GM12873 (cell line): ENCODE measurements at regions not wholly inside any gene's neighbourhood (a gene's known extent, or its start where the extent isn't known, plus 50 kb on each side); places are given as distances from the start of the nearest gene placed in this dataset.

Source experiments
- TF ChIP-seq, protein P1 (sequence below): IDR thresholded peaks from 2 replicates; pipeline ENCODE4 v1.5.1; 2012; ENCODE audit warnings: low read depth, mild to moderate bottlenecking, moderate library complexity, low read length, control low read depth; ENCODE audit not compliant: insufficient read depth; ENCODE audit errors: missing control alignments

DNA sequence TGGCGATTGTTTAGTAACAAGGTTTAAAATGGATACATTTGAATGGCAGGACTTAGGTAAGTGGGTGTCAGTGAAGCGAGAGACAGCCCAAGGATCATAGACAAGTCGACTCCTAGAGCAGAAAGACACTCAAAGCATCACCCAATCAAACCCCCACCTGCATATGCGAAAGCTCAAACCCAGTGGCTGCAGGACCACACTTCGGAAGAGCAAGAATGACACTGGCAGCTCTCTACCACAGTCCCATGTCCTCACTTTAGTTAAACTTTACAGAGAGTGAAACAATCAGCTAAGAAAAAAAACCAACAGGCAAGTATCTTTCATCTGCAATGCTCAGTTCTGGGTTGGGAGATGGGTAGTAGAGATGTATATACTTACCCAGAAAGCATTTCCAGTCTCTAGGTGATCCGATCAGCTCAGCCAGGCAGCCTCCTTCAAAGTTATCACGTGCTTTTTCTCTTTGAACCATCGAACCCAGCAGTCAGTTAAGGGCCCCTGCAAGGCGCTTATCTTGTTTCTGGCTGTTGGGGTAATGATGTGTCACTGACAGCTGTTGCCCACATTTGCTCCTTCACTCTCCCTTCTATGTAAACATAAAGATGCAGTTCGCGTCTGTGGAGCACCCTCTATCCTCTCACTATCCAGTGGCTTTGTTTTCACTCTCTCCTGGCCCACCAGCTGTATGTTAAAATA is 357.5 kb upstream of the ID2 start:
- TF ChIP-seq, protein P1, sequence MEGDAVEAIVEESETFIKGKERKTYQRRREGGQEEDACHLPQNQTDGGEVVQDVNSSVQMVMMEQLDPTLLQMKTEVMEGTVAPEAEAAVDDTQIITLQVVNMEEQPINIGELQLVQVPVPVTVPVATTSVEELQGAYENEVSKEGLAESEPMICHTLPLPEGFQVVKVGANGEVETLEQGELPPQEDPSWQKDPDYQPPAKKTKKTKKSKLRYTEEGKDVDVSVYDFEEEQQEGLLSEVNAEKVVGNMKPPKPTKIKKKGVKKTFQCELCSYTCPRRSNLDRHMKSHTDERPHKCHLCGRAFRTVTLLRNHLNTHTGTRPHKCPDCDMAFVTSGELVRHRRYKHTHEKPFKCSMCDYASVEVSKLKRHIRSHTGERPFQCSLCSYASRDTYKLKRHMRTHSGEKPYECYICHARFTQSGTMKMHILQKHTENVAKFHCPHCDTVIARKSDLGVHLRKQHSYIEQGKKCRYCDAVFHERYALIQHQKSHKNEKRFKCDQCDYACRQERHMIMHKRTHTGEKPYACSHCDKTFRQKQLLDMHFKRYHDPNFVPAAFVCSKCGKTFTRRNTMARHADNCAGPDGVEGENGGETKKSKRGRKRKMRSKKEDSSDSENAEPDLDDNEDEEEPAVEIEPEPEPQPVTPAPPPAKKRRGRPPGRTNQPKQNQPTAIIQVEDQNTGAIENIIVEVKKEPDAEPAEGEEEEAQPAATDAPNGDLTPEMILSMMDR: no peak

DNA sequence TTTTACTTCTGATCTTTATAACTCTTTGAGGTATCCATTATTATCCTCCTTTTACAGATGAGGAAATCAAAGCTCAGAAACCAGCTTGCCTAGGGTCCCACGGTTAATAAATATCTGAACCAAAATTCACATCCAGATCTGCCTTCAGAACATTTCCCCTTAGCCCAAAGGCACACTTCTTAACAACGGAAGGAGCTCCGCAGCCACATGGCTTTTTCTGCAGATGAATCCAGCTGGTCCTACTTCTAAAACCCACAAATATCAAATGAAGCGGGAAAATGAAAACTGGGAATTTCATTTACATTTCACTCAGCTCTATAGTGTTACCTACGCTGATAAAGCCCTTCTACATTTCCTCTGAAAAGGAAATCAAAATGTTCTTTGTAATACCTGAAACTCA is 357.0 kb upstream of the ID2 start:
- TF ChIP-seq, protein P1: no peak

DNA sequence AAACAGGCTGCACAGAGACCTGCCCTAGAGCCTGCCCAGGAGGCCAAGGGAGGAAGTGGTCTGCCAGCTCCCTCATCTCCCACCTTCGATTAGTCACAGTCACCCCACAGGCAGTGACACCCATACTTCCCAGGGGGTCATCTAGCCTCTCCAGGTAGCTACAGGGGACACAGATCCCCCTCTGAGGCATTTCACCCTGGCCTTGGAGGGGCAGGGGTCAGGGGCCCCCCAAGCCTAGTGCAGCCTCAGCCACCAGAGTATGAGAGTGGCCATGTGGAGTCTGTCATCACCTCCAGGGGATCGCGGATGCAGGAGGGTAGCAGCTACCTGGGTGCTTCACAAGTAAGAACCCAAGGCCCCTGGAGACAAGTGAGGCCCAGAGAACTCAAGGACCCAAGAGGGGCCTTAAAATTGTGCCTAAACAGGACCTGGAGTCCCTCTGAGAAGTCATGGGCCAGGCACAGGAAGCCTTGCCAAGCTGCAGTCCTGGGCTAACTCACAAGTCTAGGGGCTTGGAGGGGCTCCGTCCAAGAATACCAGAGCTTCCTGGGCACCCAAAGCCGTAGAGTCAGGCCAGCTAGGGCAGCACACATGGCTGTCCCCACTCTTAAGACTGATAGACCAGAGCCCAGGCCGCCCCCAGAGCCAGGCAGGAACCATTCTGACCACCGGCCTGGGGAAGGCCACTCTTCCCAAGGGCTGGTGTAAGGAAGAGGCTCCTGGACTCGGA is 354.3 kb upstream of the ID2 start:
- TF ChIP-seq, protein P1: no peak

DNA sequence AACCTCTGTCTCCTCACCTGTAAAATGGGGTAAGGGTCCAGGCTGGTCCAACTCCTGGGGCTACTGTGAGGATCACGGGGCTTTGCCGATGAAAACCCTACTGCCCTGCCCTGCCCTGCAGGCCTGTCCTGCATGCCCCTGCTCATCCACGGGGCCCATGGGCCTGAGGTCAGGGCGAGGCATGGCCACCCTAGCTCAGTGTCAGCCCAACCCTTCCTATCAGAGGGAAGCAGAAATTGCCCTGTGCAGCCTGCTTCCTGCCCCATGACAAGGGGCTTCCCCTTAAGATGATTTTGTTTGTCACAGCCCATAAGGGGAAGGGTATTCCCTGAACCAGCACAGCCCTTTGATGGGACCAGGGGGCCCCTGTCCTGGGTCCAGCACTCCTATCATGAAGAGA is 353.6 kb upstream of the ID2 start:
- TF ChIP-seq, protein P1: no peak

DNA sequence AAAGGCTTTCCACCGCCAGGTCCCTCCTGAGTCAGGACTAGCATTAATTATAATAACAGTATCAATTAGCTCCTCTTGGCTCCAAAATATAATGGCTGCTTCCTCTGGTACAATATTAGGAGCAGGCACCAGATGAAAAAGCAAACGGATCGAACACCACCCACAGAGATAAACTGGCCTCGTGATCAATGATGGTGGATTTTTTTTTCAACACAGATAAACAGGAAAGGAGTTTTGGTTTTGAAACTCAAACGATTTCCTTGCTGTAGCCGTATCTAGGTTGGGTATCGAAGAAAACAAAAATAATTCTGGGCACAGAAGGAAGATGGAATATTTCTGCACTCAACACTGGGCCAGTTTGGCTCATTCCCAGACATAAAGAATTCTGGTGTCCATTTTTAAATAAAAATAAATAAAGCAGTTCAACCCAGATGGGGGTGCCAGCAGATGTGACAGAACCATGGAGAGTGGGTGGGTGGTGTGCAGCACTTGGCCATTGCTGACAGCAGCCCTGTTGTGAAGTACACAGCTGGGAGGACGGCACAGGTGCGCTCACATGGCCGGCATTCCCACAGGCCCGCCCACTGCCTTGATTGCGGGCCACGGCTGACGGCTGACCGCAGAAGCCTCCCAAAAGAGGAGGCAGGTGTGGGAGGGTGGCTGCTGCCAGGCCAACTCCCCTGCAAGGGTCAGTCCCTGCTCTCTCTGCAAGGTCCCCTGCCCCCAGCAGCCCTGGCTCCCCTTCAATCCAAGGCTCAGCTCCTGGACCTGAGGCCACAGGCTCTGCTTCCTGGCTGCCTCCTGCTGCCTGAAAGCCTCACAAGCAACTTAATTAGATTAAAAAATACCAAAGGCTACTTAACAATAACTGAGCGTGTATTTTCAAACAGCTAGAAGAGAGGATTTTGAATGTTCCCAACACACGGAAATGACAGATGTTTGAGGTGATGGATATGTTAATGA is 351.9 kb upstream of the ID2 start:
- TF ChIP-seq, protein P1: no peak

DNA sequence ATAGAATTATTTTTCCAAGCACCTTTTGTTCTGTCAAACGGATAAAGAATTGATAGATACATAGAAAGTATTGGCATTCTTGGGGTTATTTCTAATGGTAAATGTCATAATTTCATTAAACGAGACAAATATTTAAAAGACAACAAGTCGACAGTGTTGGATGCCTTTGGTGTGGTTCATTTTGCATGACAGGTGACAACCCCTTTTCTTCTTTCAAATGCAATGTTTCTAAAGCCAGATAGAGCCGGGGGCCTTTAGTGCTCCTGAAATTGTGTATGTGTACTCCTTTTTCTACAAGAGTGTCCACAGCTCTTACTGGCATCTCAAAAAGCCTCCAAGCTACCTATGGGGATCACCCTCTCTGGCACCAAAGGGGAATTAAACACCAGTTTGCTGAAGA is 350.8 kb upstream of the ID2 start:
- TF ChIP-seq, protein P1: no peak

DNA sequence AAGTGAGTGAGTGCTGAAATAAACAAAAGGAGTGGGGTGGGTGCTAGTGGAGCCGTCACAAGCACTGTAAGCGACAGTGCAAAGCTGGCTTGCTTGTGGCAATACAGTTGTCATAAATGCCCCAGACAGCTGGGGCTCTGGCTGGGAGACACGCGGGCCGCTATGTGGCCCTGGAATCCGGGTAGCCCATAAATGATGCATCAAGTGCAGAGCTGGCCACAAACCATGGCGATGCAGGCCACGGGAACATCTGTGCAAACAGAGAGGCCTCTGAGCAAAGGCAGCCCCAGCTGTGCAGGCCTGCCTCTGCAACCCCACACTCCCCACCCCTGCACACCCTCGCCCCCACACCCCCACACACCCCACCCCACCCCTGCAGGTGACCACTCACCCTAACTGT is 349.2 kb upstream of the ID2 start:
- TF ChIP-seq, protein P1: no peak
